ENCODE measurements at regions not wholly inside any gene's neighbourhood (a gene's known extent, or its start where the extent isn't known, plus 50 kb on each side); places are given as distances from the start of the nearest gene placed in this dataset.

DNA sequence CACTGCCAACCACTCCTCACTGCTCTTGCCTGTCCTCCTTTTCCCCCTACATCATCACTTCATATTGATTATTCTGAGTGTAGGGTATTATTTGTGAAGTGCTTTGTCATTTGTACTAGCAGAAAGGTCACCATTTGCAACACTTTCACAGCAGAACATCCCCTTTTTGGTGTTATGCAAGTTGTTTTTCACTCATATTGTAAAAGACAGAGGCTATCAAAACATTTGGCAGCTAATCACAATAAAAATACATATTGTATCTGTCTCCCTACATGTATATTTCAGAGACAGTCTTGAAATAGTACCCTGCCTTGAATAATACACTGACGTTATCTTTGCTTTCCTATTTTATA lies 82.3 kb downstream of the ANXA1 start:
- TF ChIP-seq, protein P1, sequence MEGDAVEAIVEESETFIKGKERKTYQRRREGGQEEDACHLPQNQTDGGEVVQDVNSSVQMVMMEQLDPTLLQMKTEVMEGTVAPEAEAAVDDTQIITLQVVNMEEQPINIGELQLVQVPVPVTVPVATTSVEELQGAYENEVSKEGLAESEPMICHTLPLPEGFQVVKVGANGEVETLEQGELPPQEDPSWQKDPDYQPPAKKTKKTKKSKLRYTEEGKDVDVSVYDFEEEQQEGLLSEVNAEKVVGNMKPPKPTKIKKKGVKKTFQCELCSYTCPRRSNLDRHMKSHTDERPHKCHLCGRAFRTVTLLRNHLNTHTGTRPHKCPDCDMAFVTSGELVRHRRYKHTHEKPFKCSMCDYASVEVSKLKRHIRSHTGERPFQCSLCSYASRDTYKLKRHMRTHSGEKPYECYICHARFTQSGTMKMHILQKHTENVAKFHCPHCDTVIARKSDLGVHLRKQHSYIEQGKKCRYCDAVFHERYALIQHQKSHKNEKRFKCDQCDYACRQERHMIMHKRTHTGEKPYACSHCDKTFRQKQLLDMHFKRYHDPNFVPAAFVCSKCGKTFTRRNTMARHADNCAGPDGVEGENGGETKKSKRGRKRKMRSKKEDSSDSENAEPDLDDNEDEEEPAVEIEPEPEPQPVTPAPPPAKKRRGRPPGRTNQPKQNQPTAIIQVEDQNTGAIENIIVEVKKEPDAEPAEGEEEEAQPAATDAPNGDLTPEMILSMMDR (IDR thresholded peaks at IDR 0.05), result no peak
- TF ChIP-seq POLR2AphosphoS5 (IDR thresholded peaks at IDR 0.05; ENCODE audit: low read depth, low read length), result no peak
- no peak for TF ChIP-seq NFIC (IDR thresholded peaks at IDR 0.05; ENCODE audit: borderline replicate concordance)
- TF ChIP-seq ELF1 (IDR thresholded peaks at IDR 0.05), result no peak
- no peak for TF ChIP-seq FOXM1 (IDR thresholded peaks at IDR 0.05; ENCODE audit: low read depth)
- TF ChIP-seq RXRA (IDR thresholded peaks at IDR 0.05; ENCODE audit: borderline replicate concordance, low read depth), result no peak
- TF ChIP-seq GATA2 (CRISPR knock-in tag; IDR thresholded peaks at IDR 0.05), result no peak
- TF ChIP-seq FOSL2 (IDR thresholded peaks at IDR 0.05; ENCODE audit: borderline replicate concordance, low read depth), result no peak
- TF ChIP-seq TCF12 (IDR thresholded peaks at IDR 0.05), result no peak

Data from SK-N-SH (cell line).